ENCODE measurements at regions not wholly inside any gene's neighbourhood (a gene's known extent, or its start where the extent isn't known, plus 50 kb on each side); places are given as distances from the start of the nearest gene placed in this dataset.
"Not testable (repeated sequence)": the region's sequence is repeated elsewhere in the genome, so short reads cannot be mapped to it uniquely, and the experiment has no call there.

- Histone ChIP-seq H3K27me3 (replicated peaks; ENCODE audit: control insufficient read depth, insufficient read depth, low read length, poor library complexity, severe bottlenecking) (no peaks in the 10 kb centered on the region), H3K27ac (ENCODE audit: insufficient read depth, low read length, poor library complexity, severe bottlenecking) (no peak overlapping the region), H3K4me1 (ENCODE audit: control insufficient read depth, insufficient read depth, low read length, poor library complexity, severe bottlenecking) (no peaks in the 10 kb centered on the region), H3K9me3 (ENCODE audit: control insufficient read depth, low read length) (no peaks in the 10 kb centered on the region), H3K36me3 (ENCODE audit: control insufficient read depth, insufficient read depth, low read length) (no peaks in the 10 kb centered on the region), H3K4me3 (ENCODE audit: insufficient read depth, low read depth, low read length, poor library complexity, severe bottlenecking) (no peak overlapping the region)
- DNase-seq = no peak
Measured at GRCh38 chr17:37820313-37820994, 75.6 kb upstream of the HNF1B start.

GRCh38 chr17:37818689-37819088, 73.8 kb upstream of the HNF1B start:
- DNase-seq = no peak
- Histone ChIP-seq H3K27me3 (replicated peaks; ENCODE audit: control insufficient read depth, insufficient read depth, low read length, poor library complexity, severe bottlenecking) (no peaks in the 10 kb centered on the region), H3K4me3 (ENCODE audit: insufficient read depth, low read depth, low read length, poor library complexity, severe bottlenecking) (no peak overlapping the region), H3K4me1 (ENCODE audit: control insufficient read depth, insufficient read depth, low read length, poor library complexity, severe bottlenecking) (no peaks in the 10 kb centered on the region), H3K36me3 (ENCODE audit: control insufficient read depth, insufficient read depth, low read length) (no peaks in the 10 kb centered on the region), H3K27ac (ENCODE audit: insufficient read depth, low read length, poor library complexity, severe bottlenecking) (no peak overlapping the region), H3K9me3 (ENCODE audit: control insufficient read depth, low read length) (no peaks in the 10 kb centered on the region)

GRCh38 chr17:37816950-37817349, 72.1 kb upstream of the HNF1B start:
- Histone ChIP-seq H3K4me1 (ENCODE audit: control insufficient read depth, insufficient read depth, low read length, poor library complexity, severe bottlenecking) (no peaks in the 10 kb centered on the region), H3K27me3 (replicated peaks; ENCODE audit: control insufficient read depth, insufficient read depth, low read length, poor library complexity, severe bottlenecking) (no peaks in the 10 kb centered on the region), H3K27ac (ENCODE audit: insufficient read depth, low read length, poor library complexity, severe bottlenecking) (no peak overlapping the region), H3K4me3 (ENCODE audit: insufficient read depth, low read depth, low read length, poor library complexity, severe bottlenecking) (no peak overlapping the region), H3K9me3 (ENCODE audit: control insufficient read depth, low read length) (no peaks in the 10 kb centered on the region), H3K36me3 (ENCODE audit: control insufficient read depth, insufficient read depth, low read length) (no peaks in the 10 kb centered on the region)
- no peak for DNase-seq

GRCh38 chr17:37815536-37815935, 70.7 kb upstream of the HNF1B start:
- Histone ChIP-seq H3K36me3 (ENCODE audit: control insufficient read depth, insufficient read depth, low read length) (no peaks in the 10 kb centered on the region), H3K4me3 (ENCODE audit: insufficient read depth, low read depth, low read length, poor library complexity, severe bottlenecking) (no peak overlapping the region), H3K27ac (ENCODE audit: insufficient read depth, low read length, poor library complexity, severe bottlenecking) (no peak overlapping the region), H3K4me1 (ENCODE audit: control insufficient read depth, insufficient read depth, low read length, poor library complexity, severe bottlenecking) (no peaks in the 10 kb centered on the region), H3K27me3 (replicated peaks; ENCODE audit: control insufficient read depth, insufficient read depth, low read length, poor library complexity, severe bottlenecking) (no peaks in the 10 kb centered on the region), H3K9me3 (ENCODE audit: control insufficient read depth, low read length) (no peaks in the 10 kb centered on the region)
- DNase-seq = no peak

- Histone ChIP-seq H3K36me3 (ENCODE audit: control insufficient read depth, insufficient read depth, low read length) (no peaks in the 10 kb centered on the region), H3K27me3 (replicated peaks; ENCODE audit: control insufficient read depth, insufficient read depth, low read length, poor library complexity, severe bottlenecking) (no peaks in the 10 kb centered on the region), H3K27ac (ENCODE audit: insufficient read depth, low read length, poor library complexity, severe bottlenecking) (no peak overlapping the region), H3K4me3 (ENCODE audit: insufficient read depth, low read depth, low read length, poor library complexity, severe bottlenecking) (no peak overlapping the region), H3K4me1 (ENCODE audit: control insufficient read depth, insufficient read depth, low read length, poor library complexity, severe bottlenecking) (no peaks in the 10 kb centered on the region), H3K9me3 (ENCODE audit: control insufficient read depth, low read length) (no peaks in the 10 kb centered on the region)
- no peak for DNase-seq
Measured at GRCh38 chr17:37813751-37814150, 68.9 kb upstream of the HNF1B start.

GRCh38 chr17:37808846-37809245, 64.0 kb upstream of the HNF1B start:
- H3K36me3 ChIP-seq (ENCODE audit: control insufficient read depth, insufficient read depth, low read length); H3K27me3 ChIP-seq (replicated peaks; ENCODE audit: control insufficient read depth, insufficient read depth, low read length, poor library complexity, severe bottlenecking); DNase-seq; H3K4me1 ChIP-seq (ENCODE audit: control insufficient read depth, insufficient read depth, low read length, poor library complexity, severe bottlenecking); H3K4me3 ChIP-seq (ENCODE audit: insufficient read depth, low read depth, low read length, poor library complexity, severe bottlenecking); H3K9me3 ChIP-seq (ENCODE audit: control insufficient read depth, low read length); H3K27ac ChIP-seq (ENCODE audit: insufficient read depth, low read length, poor library complexity, severe bottlenecking): not testable (repeated sequence)

GRCh38 chr17:37802712-37803416, 58.0 kb upstream of the HNF1B start:
- Histone ChIP-seq H3K36me3 (ENCODE audit: control insufficient read depth, insufficient read depth, low read length) (no peaks in the 10 kb centered on the region), H3K9me3 (ENCODE audit: control insufficient read depth, low read length) (no peaks in the 10 kb centered on the region), H3K27ac (ENCODE audit: insufficient read depth, low read length, poor library complexity, severe bottlenecking) (no peak overlapping the region), H3K4me1 (ENCODE audit: control insufficient read depth, insufficient read depth, low read length, poor library complexity, severe bottlenecking) (no peaks in the 10 kb centered on the region), H3K27me3 (replicated peaks; ENCODE audit: control insufficient read depth, insufficient read depth, low read length, poor library complexity, severe bottlenecking) (no peaks in the 10 kb centered on the region), H3K4me3 (ENCODE audit: insufficient read depth, low read depth, low read length, poor library complexity, severe bottlenecking) (no peak overlapping the region)
- DNase-seq = no peak

- no peaks in the 10 kb centered on the region for H3K9me3 ChIP-seq (ENCODE audit: control insufficient read depth, low read length)
- no peak overlapping the region for H3K4me3 ChIP-seq (ENCODE audit: insufficient read depth, low read depth, low read length, poor library complexity, severe bottlenecking)
- no peak for DNase-seq
- no peaks in the 10 kb centered on the region for H3K27me3 ChIP-seq (replicated peaks; ENCODE audit: control insufficient read depth, insufficient read depth, low read length, poor library complexity, severe bottlenecking)
- no peaks in the 10 kb centered on the region for H3K36me3 ChIP-seq (ENCODE audit: control insufficient read depth, insufficient read depth, low read length)
- H3K4me1 ChIP-seq (ENCODE audit: control insufficient read depth, insufficient read depth, low read length, poor library complexity, severe bottlenecking) = no peaks in the 10 kb centered on the region
- H3K27ac ChIP-seq (ENCODE audit: insufficient read depth, low read length, poor library complexity, severe bottlenecking) = no peak overlapping the region
Measured at GRCh38 chr17:37802061-37802595, 57.3 kb upstream of the HNF1B start.

GRCh38 chr17:37801171-37801570, 56.3 kb upstream of the HNF1B start:
- DNase-seq = no peak
- Histone ChIP-seq H3K27ac (ENCODE audit: insufficient read depth, low read length, poor library complexity, severe bottlenecking) (no peak overlapping the region), H3K9me3 (ENCODE audit: control insufficient read depth, low read length) (no peaks in the 10 kb centered on the region), H3K36me3 (ENCODE audit: control insufficient read depth, insufficient read depth, low read length) (no peaks in the 10 kb centered on the region), H3K27me3 (replicated peaks; ENCODE audit: control insufficient read depth, insufficient read depth, low read length, poor library complexity, severe bottlenecking) (no peaks in the 10 kb centered on the region), H3K4me1 (ENCODE audit: control insufficient read depth, insufficient read depth, low read length, poor library complexity, severe bottlenecking) (no peaks in the 10 kb centered on the region), H3K4me3 (ENCODE audit: insufficient read depth, low read depth, low read length, poor library complexity, severe bottlenecking) (no peak overlapping the region)

GRCh38 chr17:37797206-37797605, 52.3 kb upstream of the HNF1B start:
- no peak for DNase-seq
- H3K9me3 ChIP-seq (ENCODE audit: control insufficient read depth, low read length) = no peaks in the 10 kb centered on the region
- no peaks in the 10 kb centered on the region for H3K27me3 ChIP-seq (replicated peaks; ENCODE audit: control insufficient read depth, insufficient read depth, low read length, poor library complexity, severe bottlenecking)
- no peak overlapping the region for H3K4me3 ChIP-seq (ENCODE audit: insufficient read depth, low read depth, low read length, poor library complexity, severe bottlenecking)
- H3K27ac ChIP-seq (ENCODE audit: insufficient read depth, low read length, poor library complexity, severe bottlenecking) = no peak overlapping the region
- no peaks in the 10 kb centered on the region for H3K4me1 ChIP-seq (ENCODE audit: control insufficient read depth, insufficient read depth, low read length, poor library complexity, severe bottlenecking)
- H3K36me3 ChIP-seq (ENCODE audit: control insufficient read depth, insufficient read depth, low read length) = no peaks in the 10 kb centered on the region
